Thyroid gland (tissue), 4 donors: ENCODE measurements at regions not wholly inside any gene's neighbourhood (a gene's known extent, or its start where the extent isn't known, plus 50 kb on each side); places are given as distances from the start of the nearest gene placed in this dataset.

Source experiments
- POLR2A ChIP-seq, 2 donors: fragments of 450-650 bp; IDR thresholded peaks; one replicate each; pipeline ENCODE4 v1.6.1; 2017; ENCODE audit warnings: antibody characterized with exemption in 2 of 2, mild to moderate bottlenecking in 2 of 2, moderate library complexity in 1 of 2
- TF ChIP-seq, protein P1 (sequence below), 6 experiments: fragments of 200-600 bp in 3 of 6; fragments of 450-650 bp in 3 of 6; sonication (generic) in 3 of 6; IDR thresholded peaks; one replicate each; pipeline ENCODE4 v1.5.1; 2016 to 2019; ENCODE audit warnings: antibody characterized with exemption in 6 of 6, mild to moderate bottlenecking in 2 of 6, inconsistent platforms in 1 of 6, moderate library complexity in 1 of 6

DNA sequence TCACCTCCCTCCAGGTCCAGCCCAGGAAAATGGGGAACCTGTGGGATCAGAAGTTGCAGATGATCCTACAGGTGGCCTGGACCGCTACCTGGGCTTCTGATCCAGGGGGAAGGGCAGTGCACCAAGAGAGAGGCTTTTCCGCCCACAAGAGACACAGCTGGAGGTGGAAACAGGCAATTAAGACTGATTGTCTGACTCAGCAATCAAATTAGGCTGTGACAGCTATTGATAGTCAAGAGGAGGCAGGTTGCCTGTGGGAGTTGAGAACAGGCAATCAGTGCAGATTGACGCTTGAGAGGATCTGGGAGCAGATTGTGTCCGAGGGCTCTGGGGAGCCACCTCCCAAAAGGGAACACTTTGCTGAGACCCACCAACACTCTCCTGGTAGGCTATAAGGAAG lies 71.1 kb upstream of the SLC44A1 start:
- TF ChIP-seq POLR2A (IDR thresholded peaks at IDR 0.05) = no peak
- TF ChIP-seq, protein P1, sequence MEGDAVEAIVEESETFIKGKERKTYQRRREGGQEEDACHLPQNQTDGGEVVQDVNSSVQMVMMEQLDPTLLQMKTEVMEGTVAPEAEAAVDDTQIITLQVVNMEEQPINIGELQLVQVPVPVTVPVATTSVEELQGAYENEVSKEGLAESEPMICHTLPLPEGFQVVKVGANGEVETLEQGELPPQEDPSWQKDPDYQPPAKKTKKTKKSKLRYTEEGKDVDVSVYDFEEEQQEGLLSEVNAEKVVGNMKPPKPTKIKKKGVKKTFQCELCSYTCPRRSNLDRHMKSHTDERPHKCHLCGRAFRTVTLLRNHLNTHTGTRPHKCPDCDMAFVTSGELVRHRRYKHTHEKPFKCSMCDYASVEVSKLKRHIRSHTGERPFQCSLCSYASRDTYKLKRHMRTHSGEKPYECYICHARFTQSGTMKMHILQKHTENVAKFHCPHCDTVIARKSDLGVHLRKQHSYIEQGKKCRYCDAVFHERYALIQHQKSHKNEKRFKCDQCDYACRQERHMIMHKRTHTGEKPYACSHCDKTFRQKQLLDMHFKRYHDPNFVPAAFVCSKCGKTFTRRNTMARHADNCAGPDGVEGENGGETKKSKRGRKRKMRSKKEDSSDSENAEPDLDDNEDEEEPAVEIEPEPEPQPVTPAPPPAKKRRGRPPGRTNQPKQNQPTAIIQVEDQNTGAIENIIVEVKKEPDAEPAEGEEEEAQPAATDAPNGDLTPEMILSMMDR (IDR thresholded peaks at IDR 0.05) = no peak
